ENCODE measurements at regions not wholly inside any gene's neighbourhood (a gene's known extent, or its start where the extent isn't known, plus 50 kb on each side); places are given as distances from the start of the nearest gene placed in this dataset.

DNA sequence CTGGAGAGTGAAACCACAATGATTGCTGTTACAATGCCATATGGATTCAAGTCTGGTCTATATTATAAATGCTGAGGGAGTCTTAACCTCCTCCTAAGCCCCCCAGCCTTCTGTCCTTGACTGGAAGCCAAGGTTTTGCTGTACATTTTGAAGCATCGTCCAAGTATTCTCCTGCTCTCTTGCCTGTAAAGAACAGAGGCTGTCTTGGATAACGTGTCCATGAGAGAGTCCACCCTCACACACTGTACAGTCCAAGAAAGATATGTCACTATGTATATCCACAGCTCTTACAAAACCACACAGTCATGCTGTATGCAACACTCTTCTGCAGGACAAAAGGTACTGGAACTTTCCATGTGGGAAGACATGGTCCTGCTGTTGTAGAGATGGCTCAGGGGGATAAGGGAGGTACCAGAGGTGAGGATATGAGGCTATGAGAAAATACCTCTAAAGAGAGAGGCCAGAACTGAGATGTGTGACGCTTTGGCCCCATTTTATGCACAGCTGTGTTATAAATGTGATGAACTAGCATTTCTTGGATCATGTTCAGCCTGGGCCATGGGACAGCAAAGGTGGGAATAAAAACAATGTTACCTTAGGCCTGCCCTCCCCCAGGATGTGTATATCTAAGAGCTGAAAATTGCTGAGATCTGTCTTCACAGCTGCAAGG, 678.6 kb downstream of the IQCM start:
- no peak for TF ChIP-seq CSRNP3 (CRISPR knock-in tag; IDR thresholded peaks at IDR 0.05)
- no peak for TF ChIP-seq RARB (CRISPR knock-in tag; IDR thresholded peaks at IDR 0.05)
- no peak for TF ChIP-seq ARNTL (CRISPR knock-in tag; IDR thresholded peaks at IDR 0.05; ENCODE audit: borderline replicate concordance, low read depth)
- TF ChIP-seq CREB5 (CRISPR knock-in tag; IDR thresholded peaks at IDR 0.05; ENCODE audit: low read depth) = no peak
- no peak for TF ChIP-seq BACH2 (CRISPR knock-in tag; IDR thresholded peaks at IDR 0.05; ENCODE audit: borderline replicate concordance)
- TF ChIP-seq TOX (CRISPR knock-in tag; IDR thresholded peaks at IDR 0.05; ENCODE audit: borderline replicate concordance) = no peak
- TF ChIP-seq POU6F1 (CRISPR knock-in tag; IDR thresholded peaks at IDR 0.05; ENCODE audit: borderline replicate concordance, low read depth) = no peak
- TF ChIP-seq SNAI2 (CRISPR knock-in tag; IDR thresholded peaks at IDR 0.05) = no peak
